Activated CD8-positive, alpha-beta memory T cell treated with anti-CD3 and anti-CD28 coated beads, Interleukin-2, amount 10 ng/mL, durations not matched to agents 7 days and 5 days (primary cell): ENCODE measurements at regions not wholly inside any gene's neighbourhood (a gene's known extent, or its start where the extent isn't known, plus 50 kb on each side); places are given as distances from the start of the nearest gene placed in this dataset.

Source experiments
- ATAC-seq: fragments of 150-1000 bp; cut with Tn5 transposase; one replicate; pipeline ENCODE4 v1.10.0; 2021; ENCODE audit warnings: moderate library complexity
- CTCF ChIA-PET: fragments of 350-600 bp; sonication (Branson Sonifier 250); formaldehyde crosslinking; loops from one replicate; lab custom pipeline; 2021; ENCODE audit warnings: antibody characterized with exemption; lab: Charles Lee
- DNase-seq: peaks from one replicate; pipeline ENCODE4 v3.0.0-alpha.2; 2020
- H3K27ac Mint-ChIP-seq: one replicate; pipeline ENCODE4 v1.8.0; 2021; ENCODE audit warnings: mild to moderate bottlenecking, mixed read lengths
- H3K27me3 Mint-ChIP-seq: one replicate; pipeline ENCODE4 v1.8.0; 2021; ENCODE audit warnings: mixed read lengths
- H3K36me3 Mint-ChIP-seq: one replicate; pipeline ENCODE4 v1.8.0; 2021; ENCODE audit warnings: mild to moderate bottlenecking, mixed read lengths
- H3K4me1 Mint-ChIP-seq: one replicate; pipeline ENCODE4 v1.8.0; 2021; ENCODE audit warnings: mixed read lengths
- H3K4me3 Mint-ChIP-seq: one replicate; pipeline ENCODE4 v1.8.0; 2021; ENCODE audit warnings: mild to moderate bottlenecking, moderate library complexity, mixed read lengths
- H3K9me3 Mint-ChIP-seq: one replicate; pipeline ENCODE4 v1.8.0; 2022; ENCODE audit warnings: low read depth, mixed read lengths

DNA sequence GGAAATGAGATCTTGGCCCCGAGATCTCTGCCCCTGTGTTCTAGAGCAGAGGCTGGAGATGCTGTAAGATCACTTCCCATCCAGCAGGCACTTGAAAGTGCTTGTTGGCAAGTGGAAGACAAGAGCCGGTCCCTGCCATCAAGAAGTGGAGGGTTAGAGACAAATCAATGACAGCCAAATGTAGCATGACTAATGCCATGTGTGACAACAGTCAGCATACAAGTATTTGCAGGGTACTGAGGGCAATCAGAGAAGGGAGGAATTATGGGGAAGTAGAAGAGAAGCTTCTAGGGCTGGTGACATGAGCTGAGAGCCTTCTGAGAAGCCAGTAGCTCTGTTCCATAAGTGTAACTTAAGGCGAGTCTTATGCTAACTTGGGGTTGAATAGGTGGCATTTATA lies 58.6 kb downstream of the TMEM17 start:
- ATAC-seq (no peak), DNase-seq (no peak)
- Mint-ChIP-seq H3K4me1 (no peaks in the 10 kb centered on the region), H3K9me3 (no peaks in the 10 kb centered on the region), H3K36me3 (no peaks in the 10 kb centered on the region), H3K27ac (no peak overlapping the region), H3K27me3 (peaks cover 4% of the 10 kb centered on the region), H3K4me3 (no peak overlapping the region)
- CTCF ChIA-PET = interaction anchor here (1.4 kb wide), 1 partner anchor 9 kb away, joined by 5 read pairs; no protein-coding TSS in a partner anchor

DNA sequence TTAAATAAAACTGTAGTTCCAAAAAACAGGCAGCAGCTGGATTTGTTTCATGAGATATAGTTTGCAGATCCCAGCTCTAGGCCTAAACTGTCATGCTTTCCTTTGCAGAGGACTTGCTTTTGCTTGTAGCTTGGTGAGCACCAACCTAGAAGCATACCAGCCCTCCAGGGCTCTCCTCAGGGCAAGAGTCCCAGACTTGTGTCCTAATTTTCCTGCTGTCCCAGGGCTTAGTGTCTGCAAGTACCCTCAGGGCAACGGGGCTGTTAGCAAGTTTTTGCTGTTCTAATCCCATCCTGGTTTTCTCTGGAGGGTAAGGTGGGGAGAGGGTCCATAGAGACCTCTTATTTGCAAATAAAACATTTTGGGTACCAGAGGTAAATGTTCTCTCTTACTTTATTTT lies 59.5 kb downstream of the TMEM17 start:
- no peaks in the 10 kb centered on the region for H3K9me3 Mint-ChIP-seq
- H3K4me1 Mint-ChIP-seq = no peaks in the 10 kb centered on the region
- no peaks in the 10 kb centered on the region for H3K36me3 Mint-ChIP-seq
- no peak overlapping the region for H3K4me3 Mint-ChIP-seq
- H3K27me3 Mint-ChIP-seq = peaks cover 4% of the 10 kb centered on the region
- CTCF ChIA-PET = no interaction called here
- DNase-seq (no peak), ATAC-seq (no peak)
- H3K27ac Mint-ChIP-seq = no peak overlapping the region

GRCh38 chr2:62443886-62444285 lies 62.1 kb downstream of the TMEM17 start:
- peaks cover 4% of the 10 kb centered on the region for H3K27me3 Mint-ChIP-seq
- DNase-seq (no peak), ATAC-seq (no peak)
- CTCF ChIA-PET = interaction anchor here (0.7 to 3.0 kb wide), 2 partner anchors 13 to 331 kb away, joined by 3 to 20 read pairs; no protein-coding TSS in a partner anchor
- H3K4me3 Mint-ChIP-seq = no peak overlapping the region
- no peak overlapping the region for H3K27ac Mint-ChIP-seq
- H3K36me3 Mint-ChIP-seq = no peaks in the 10 kb centered on the region
- H3K9me3 Mint-ChIP-seq = no peaks in the 10 kb centered on the region
- H3K4me1 Mint-ChIP-seq = no peaks in the 10 kb centered on the region

DNA sequence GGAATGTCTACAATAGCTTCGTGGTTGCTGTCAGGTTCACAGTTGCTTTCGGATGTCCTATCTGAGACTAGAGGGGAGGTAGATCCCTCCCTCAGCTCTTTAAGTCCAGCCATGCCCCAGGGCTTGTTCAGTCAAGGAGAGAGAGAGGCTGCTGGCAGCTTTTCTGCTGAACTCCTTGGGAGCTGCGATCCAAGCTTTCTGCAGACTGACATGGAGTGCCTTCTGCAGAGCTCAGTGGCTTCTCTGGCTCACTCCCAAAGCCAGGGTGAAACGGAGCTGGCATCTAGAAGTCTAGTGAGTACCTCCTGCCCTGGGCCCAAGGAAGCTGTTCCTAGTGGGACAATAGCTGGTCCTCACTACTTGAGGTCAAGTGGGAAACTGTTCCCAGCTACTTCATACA lies 62.5 kb downstream of the TMEM17 start:
- H3K27me3 Mint-ChIP-seq = peaks cover 4% of the 10 kb centered on the region
- no peaks in the 10 kb centered on the region for H3K36me3 Mint-ChIP-seq
- no peak for DNase-seq
- no peaks in the 10 kb centered on the region for H3K9me3 Mint-ChIP-seq
- H3K27ac Mint-ChIP-seq = no peak overlapping the region
- no peaks in the 10 kb centered on the region for H3K4me1 Mint-ChIP-seq
- CTCF ChIA-PET = interaction anchor here (0.7 to 3.0 kb wide), 2 partner anchors 14 to 332 kb away, joined by 3 to 20 read pairs; no protein-coding TSS in a partner anchor
- no peak for ATAC-seq
- no peak overlapping the region for H3K4me3 Mint-ChIP-seq

GRCh38 chr2:62441824-62442223 lies 64.2 kb downstream of the TMEM17 start:
- Mint-ChIP-seq H3K36me3 (no peaks in the 10 kb centered on the region), H3K4me3 (no peak overlapping the region), H3K9me3 (no peaks in the 10 kb centered on the region), H3K27me3 (peaks cover 2% of the 10 kb centered on the region), H3K27ac (no peak overlapping the region), H3K4me1 (no peaks in the 10 kb centered on the region)
- DNase-seq (no peak), ATAC-seq (no peak)
- CTCF ChIA-PET = interaction anchor here (0.7 kb wide), 1 partner anchor 355 kb away, joined by 4 read pairs; no protein-coding TSS in a partner anchor

DNA sequence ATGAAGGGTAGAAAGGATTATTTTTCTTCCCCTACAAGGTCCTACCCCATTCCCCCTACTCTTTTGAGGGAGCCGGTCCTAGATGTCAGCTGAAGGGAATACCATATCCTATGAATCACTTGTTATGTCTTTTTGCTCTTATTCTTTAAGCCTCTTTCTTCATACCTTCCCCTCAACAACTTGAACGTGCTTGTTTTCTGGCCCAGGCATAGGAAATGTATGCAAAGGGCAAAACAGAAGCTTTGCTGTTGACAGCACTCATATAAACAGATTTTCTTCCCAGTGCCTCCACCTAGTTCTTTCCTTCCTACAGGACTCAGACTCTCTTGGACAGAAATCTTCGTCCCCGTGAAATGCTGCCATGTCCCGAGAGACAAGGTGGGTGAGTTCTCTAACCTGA lies 64.6 kb downstream of the TMEM17 start:
- H3K27me3 Mint-ChIP-seq = peaks cover 2% of the 10 kb centered on the region
- H3K36me3 Mint-ChIP-seq = no peaks in the 10 kb centered on the region
- ATAC-seq = no peak
- H3K27ac Mint-ChIP-seq = no peak overlapping the region
- CTCF ChIA-PET = interaction anchor here (0.7 kb wide), 1 partner anchor 355 kb away, joined by 4 read pairs; no protein-coding TSS in a partner anchor
- H3K9me3 Mint-ChIP-seq = no peaks in the 10 kb centered on the region
- H3K4me1 Mint-ChIP-seq = no peaks in the 10 kb centered on the region
- DNase-seq = no peak
- H3K4me3 Mint-ChIP-seq = no peak overlapping the region

GRCh38 chr2:62440281-62440946 lies 65.6 kb downstream of the TMEM17 start:
- DNase-seq (no peak), ATAC-seq (no peak)
- H3K27me3 Mint-ChIP-seq = peaks cover 2% of the 10 kb centered on the region
- H3K4me3 Mint-ChIP-seq = no peak overlapping the region
- CTCF ChIA-PET = interaction anchor here (0.9 kb wide), 1 partner anchor 447 kb away, joined by 3 read pairs; no protein-coding TSS in a partner anchor
- no peaks in the 10 kb centered on the region for H3K4me1 Mint-ChIP-seq
- H3K36me3 Mint-ChIP-seq = no peaks in the 10 kb centered on the region
- no peak overlapping the region for H3K27ac Mint-ChIP-seq
- H3K9me3 Mint-ChIP-seq = no peaks in the 10 kb centered on the region

GRCh38 chr2:62439425-62439824 lies 66.6 kb downstream of the TMEM17 start:
- DNase-seq (no peak), ATAC-seq (no peak)
- CTCF ChIA-PET = interaction anchor here (0.9 kb wide), 1 partner anchor 446 kb away, joined by 3 read pairs; no protein-coding TSS in a partner anchor
- H3K27ac Mint-ChIP-seq = no peak overlapping the region
- H3K27me3 Mint-ChIP-seq = peaks cover 2% of the 10 kb centered on the region
- H3K4me1 Mint-ChIP-seq = no peaks in the 10 kb centered on the region
- H3K36me3 Mint-ChIP-seq = no peaks in the 10 kb centered on the region
- no peaks in the 10 kb centered on the region for H3K9me3 Mint-ChIP-seq
- H3K4me3 Mint-ChIP-seq = no peak overlapping the region

- CTCF ChIA-PET = no interaction called here
- DNase-seq = no peak
Observed at GRCh38 chr2:62437785-62438184, 68.2 kb downstream of the TMEM17 start.

GRCh38 chr2:62435720-62436119 lies 70.3 kb downstream of the TMEM17 start:
- no peak for ATAC-seq
- Mint-ChIP-seq H3K36me3 (no peaks in the 10 kb centered on the region), H3K9me3 (no peaks in the 10 kb centered on the region), H3K4me3 (no peak overlapping the region), H3K27me3 (no peaks in the 10 kb centered on the region), H3K27ac (no peak overlapping the region), H3K4me1 (no peaks in the 10 kb centered on the region)
- CTCF ChIA-PET = no interaction called here
- DNase-seq = no peak

More at GRCh38 chr2:62437785-62438184, 68.2 kb downstream of the TMEM17 start:
- no peak for ATAC-seq
- H3K4me1 Mint-ChIP-seq = no peaks in the 10 kb centered on the region
- no peaks in the 10 kb centered on the region for H3K36me3 Mint-ChIP-seq
- H3K9me3 Mint-ChIP-seq = no peaks in the 10 kb centered on the region
- H3K4me3 Mint-ChIP-seq = no peak overlapping the region
- H3K27me3 Mint-ChIP-seq = peaks cover under 1% of the 10 kb centered on the region
- H3K27ac Mint-ChIP-seq = no peak overlapping the region

GRCh38 chr2:62432407-62432806 lies 73.6 kb downstream of the TMEM17 start:
- CTCF ChIA-PET = no interaction called here
- Mint-ChIP-seq H3K27me3 (peaks cover 2% of the 10 kb centered on the region), H3K36me3 (no peaks in the 10 kb centered on the region), H3K9me3 (no peaks in the 10 kb centered on the region), H3K4me3 (no peak overlapping the region), H3K27ac (no peak overlapping the region), H3K4me1 (no peaks in the 10 kb centered on the region)
- no peak for ATAC-seq
- DNase-seq = no peak

GRCh38 chr2:62431512-62431911 lies 74.5 kb downstream of the TMEM17 start:
- Mint-ChIP-seq H3K4me3 (no peak overlapping the region), H3K36me3 (no peaks in the 10 kb centered on the region), H3K9me3 (no peaks in the 10 kb centered on the region), H3K4me1 (no peaks in the 10 kb centered on the region), H3K27me3 (peaks cover 2% of the 10 kb centered on the region), H3K27ac (no peak overlapping the region)
- no peak for ATAC-seq
- CTCF ChIA-PET = no interaction called here
- DNase-seq = no peak

DNA sequence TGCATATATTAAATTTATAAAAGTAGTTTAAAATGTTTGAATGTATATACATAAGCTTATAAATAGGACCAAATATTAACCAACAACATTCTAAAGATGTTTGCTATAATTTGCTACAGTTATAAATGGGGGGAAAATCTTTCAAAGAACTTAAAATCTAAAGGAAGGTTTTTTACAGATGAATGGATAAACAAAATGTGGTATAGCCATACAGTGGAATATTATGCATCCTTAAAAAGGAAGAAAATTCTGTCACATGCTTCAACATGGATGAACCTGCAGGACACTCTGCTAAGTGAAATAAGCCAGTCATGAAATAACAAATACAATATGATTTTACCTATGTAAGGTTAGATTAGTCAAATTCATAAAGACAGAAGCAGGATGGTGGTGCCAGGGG lies 75.8 kb downstream of the TMEM17 start:
- Mint-ChIP-seq H3K4me1 (no peaks in the 10 kb centered on the region), H3K4me3 (no peak overlapping the region), H3K27ac (no peak overlapping the region), H3K9me3 (no peaks in the 10 kb centered on the region), H3K36me3 (no peaks in the 10 kb centered on the region), H3K27me3 (peaks cover 2% of the 10 kb centered on the region)
- CTCF ChIA-PET = no interaction called here
- ATAC-seq (no peak), DNase-seq (no peak)

GRCh38 chr2:62427146-62427545 lies 78.8 kb downstream of the TMEM17 start:
- Mint-ChIP-seq H3K4me3 (no peak overlapping the region), H3K4me1 (no peaks in the 10 kb centered on the region), H3K27me3 (peaks cover 9% of the 10 kb centered on the region), H3K36me3 (no peaks in the 10 kb centered on the region), H3K9me3 (no peaks in the 10 kb centered on the region), H3K27ac (no peak overlapping the region)
- DNase-seq = no peak
- CTCF ChIA-PET = no interaction called here
- ATAC-seq = no peak
